Erythroblast (primary cell): ENCODE measurements at regions not wholly inside any gene's neighbourhood (a gene's known extent, or its start where the extent isn't known, plus 50 kb on each side); places are given as distances from the start of the nearest gene placed in this dataset.

ENCODE experiments used
- GATA1 ChIP-seq: IDR thresholded peaks from 2 replicates; pipeline ENCODE4 v1.6.1; 2011; ENCODE audit warnings: low read depth, mild to moderate bottlenecking, control low read depth, low read length, moderate library complexity
- POLR2A ChIP-seq: IDR thresholded peaks from 2 replicates; pipeline ENCODE4 v1.6.1; 2011; ENCODE audit warnings: mild to moderate bottlenecking, low read length

- TF ChIP-seq POLR2A, result no peak
- TF ChIP-seq GATA1, result no peak
These were observed 561.4 kb downstream of the ADCYAP1 start for GRCh38 chr18:1466035-1466434.
